Activated CD4-positive, alpha-beta T cell treated with anti-CD3 and anti-CD28 coated beads, Interleukin-2, Interleukin-6, amounts not matched to agents 100 ng/mL and 50 ng/mL, durations not matched to agents 16 hours and 8 hours (primary cell): ENCODE measurements at regions not wholly inside any gene's neighbourhood (a gene's known extent, or its start where the extent isn't known, plus 50 kb on each side); places are given as distances from the start of the nearest gene placed in this dataset.
"Not testable (repeated sequence)": the region's sequence is repeated elsewhere in the genome, so short reads cannot be mapped to it uniquely, and the experiment has no call there.

Experiments used
- DNase-seq: peaks from one replicate; pipeline ENCODE4 v3.0.0-alpha.2; 2020

DNA sequence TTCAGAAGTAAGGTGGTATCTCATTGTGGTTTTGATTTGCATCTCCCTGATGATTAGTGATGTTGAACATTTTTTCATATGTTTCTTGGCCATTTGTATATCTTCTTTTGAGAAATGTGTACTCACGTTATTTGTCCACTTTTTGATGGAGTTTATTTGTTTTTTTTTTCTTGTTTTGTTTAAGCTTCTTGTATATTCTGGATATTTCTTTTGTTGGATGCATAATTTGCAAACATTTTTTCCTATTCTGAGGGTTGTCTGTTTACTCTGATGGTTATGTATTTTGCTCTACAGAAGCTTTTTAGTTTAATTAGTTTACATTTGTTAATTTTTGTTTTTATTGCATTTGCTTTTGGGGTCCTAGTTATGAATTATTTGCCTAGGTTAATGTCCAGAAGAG, 927.4 kb upstream of the LRFN5 start:
- DNase-seq, result no peak

DNA sequence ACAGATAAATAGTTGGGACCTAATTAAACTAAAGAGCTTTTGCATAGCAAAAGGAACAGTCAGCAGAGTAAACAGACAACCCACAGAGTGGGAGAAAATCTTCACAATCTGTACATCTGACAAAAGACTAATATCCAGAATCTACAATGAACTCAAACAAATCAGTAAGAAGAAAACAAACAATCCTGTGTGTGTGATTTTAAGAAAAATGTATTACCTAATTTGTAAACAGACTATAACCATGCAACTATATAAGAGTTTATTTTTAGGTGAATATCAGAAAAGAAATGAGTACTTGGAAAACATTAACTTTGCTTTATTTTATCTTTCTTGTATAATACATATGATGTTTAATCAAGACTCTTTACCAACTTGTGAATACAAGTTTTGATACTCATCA, 929.5 kb upstream of the LRFN5 start:
- not testable (repeated sequence) for DNase-seq

DNA sequence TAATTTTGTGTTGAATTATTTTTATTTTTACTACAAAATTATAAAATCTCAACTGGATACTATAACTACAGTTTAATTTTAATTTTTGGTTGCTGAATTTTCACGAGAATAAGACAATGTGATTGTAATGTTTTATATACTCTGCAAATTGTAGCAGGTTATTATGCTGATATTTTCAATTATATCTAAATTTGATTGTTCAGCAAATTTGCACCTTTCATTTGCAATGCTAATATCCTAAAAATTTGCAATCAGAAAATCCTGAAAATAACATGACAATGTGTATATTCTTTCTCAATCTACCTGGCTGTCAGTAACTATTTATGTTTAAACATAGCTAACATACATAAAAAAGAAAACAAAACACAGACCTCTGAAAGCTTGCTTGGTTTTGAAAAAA, 932.2 kb upstream of the LRFN5 start:
- DNase-seq, result no peak

DNA sequence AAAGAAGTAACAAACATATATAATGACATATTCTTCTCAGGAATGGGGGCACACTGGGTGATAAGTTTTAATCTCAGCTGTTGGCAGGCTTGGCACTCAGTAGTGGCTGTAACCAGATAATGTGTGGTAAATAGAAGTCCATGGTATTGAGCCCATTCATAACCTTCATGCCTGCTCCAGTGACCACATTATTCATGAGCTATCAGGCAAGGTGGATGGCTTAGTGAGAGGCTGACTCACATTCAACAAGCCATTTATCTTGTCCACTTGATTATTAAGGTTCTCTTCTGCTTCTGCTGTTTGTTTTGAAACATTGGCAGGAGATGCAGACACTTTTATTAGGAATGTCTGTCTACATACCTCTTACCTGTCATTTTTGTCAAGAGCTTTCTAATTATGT, 950.4 kb upstream of the LRFN5 start:
- DNase-seq, result no peak

DNA sequence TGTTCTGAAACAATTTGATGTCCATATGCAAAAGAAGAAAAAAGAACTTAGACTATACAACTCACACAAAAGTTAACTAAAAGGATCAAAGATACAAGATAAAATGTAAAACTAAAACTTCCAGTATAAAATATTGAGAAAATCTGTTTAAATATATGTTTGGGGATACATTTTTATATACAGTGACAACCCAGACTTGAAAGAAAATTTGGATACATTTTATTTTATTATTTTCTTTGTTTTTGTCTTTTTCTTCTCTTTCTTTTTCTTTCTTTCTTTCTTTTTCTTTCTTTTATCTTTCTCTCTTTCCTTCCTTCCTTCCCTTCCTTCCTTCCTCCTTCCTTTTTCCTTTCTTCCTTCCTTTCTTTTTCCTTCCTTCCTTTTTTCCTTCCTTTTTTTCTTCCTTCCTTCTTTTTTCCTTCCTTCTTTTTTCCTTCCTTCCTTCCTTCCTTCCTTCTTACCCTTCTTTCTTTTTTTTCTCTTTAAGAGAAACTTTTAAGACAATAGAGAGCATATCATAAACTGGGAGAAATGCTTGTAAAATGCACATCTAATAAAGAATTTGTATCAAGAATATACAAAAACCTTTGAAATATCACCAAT, 954.5 kb upstream of the LRFN5 start:
- DNase-seq, result no peak

DNA sequence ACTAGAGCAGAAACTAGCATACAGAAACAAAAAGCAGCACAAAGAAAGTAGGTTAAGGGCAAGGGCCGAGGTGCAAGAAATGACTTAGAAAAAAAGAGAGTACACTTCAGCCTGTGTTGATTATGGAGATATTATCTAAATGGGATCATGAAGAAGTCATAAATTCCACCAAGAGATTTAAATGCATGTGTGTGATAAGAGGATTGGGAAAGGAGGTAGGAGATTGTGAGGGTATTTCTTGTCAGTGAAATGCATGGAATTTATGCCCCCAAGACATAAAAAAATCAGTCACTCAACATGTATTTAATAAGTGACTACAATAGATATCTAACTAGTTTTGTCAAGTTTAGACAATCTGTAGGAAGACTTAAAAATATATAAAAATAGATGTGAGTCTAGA, 976.2 kb upstream of the LRFN5 start:
- DNase-seq, result no peak

DNA sequence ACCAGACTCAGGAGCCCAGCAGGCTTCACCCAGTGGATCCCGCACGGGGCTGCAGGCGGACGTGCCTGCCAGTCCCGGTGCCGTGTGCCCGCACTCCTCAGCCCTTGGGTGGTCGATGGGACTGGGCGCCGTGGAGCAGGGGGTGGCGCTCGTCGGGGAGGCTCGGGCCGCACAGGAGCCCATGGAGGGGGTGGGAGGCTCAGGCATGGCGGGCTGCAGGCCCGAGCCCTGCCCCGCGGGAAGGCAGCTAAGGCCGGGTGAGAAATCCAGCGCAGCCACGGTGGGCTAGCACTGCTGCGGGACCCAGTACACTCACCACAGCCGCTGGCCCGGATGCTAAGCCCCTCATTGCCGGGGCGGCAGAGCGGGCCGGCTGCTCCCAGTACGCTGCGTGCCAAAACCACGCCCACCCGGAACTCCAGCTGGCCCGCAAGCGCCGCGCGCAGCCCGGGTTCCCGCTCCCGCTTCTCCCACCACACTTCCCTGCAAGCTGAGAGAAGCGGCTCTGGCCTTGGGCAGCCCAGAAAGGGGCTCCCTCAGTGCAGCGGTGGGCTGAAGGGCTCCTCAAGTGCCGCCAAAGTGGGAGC, 977.0 kb upstream of the LRFN5 start:
- DNase-seq, result not testable (repeated sequence)

DNA sequence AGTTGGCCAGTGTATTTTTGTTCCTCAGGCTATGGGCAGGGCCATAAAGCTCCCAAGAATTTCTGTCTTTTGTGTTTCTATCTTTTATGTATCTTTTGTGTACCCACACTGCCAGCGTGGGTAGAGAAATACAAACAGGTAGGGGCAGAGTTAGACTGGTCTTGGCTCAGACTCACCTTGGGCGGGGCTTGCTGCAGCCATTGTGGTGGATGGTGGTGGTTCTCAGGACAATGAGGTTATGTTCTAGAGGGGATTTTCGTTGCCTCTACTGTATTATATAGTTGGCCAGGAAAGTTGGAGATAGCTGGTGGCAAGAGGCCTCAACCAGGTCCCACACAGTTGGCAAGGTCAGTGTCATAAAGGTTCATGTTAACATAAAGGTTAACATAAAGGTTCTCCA, 977.5 kb upstream of the LRFN5 start:
- no peak for DNase-seq

DNA sequence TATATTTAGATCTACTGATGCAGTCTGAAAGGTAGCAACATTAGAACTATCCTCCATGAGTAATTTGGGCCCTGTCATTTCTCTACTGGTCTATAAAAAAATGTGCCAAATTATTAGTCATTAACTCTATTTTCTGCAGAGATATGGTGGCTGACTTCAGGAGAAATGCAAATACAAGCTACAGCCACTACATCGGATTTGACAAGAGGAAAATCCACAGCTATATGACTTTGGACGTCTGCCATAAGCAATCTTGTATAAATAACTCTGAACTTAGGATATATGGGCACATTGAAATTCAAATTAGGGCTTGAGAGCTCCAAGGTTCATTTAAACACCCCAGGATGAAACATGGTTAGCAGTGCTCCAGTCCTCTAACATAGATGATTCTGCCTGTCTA, 983.0 kb upstream of the LRFN5 start:
- no peak for DNase-seq

DNA sequence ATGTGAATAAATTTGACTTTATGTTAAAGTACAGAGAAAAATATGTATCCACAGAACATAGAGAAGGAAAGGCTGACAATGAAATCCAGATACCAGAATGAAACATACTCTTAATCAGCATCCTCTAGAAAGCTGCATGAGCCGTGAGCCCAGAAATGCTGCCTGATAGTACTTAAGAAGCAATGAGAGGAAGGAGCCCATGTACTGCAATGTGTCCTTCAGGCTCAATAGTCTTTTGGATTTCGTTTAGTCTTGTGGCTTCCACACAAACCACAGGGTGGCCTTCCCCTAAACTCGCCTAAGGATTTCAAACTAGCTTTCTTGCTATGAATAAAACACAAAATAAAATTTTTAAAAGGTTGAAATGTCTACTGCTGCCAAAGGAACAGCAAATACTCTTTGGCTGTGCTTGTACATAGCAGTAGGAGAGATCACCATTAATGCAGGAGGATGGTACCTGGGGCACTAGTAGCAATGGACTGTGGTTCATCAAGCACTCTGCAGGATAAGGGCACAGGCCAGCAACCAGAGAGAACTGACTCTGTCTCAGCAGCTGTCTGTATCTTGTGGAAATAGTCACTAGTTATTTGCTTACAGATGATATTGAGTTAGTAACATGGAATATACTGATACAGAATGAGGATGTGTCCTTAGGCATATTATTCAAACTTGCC, 988.3 kb upstream of the LRFN5 start:
- no peak for DNase-seq

DNA sequence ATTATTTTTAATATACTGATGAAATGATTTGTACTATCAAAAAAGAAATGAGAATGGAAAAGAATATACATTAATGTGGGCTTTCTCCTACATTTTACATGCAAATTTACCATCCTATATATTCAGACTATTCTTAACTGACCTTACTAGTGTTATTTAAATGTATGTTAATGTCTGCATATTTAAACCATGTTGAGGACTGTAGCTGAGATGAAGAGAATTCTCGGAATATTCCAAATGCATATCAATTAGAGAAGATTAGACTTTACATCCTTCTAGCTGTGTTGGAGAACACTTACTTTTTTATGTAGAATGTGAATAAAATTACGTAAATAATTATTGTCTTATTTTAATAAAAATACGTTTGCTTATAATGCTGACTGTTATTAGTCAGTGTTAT, 990.1 kb upstream of the LRFN5 start:
- DNase-seq, result no peak

DNA sequence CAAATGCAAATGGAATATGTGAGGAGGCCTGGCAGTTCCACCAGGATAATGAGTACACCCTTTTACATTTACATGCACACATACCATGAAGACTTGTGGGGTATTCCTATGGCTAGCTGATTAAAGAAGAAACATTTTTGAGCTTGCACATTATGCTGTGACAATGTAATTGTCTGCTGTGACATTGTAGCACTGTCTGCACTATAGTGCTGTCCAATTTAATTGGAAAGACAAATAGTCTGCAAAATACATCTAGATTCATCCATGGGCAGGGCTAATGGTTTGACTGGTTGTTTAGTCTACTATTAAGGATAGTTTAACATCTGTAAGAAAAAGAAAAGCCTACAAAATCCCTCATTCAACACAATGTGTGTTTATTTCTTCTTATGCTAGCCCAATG, 1005.6 kb upstream of the LRFN5 start:
- DNase-seq, result no peak

DNA sequence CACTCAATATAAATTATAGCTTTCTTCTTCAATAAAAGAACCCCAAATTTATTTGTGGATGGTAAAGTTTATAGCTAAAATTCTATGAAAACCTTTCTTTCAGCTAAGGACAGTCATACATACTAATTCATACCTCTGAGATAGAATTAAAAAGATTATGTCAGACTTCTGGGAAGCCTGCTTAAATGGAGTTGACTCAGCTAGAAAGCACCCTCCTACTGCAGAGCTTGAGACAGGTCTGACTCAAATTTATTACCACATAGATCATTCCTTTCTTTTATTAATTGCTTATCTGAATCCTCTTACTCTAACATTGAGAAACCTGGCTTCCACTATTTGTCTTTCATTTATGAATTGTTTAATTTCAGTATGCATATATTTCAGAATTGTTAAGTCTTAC, 1007.0 kb upstream of the LRFN5 start:
- DNase-seq, result no peak

DNA sequence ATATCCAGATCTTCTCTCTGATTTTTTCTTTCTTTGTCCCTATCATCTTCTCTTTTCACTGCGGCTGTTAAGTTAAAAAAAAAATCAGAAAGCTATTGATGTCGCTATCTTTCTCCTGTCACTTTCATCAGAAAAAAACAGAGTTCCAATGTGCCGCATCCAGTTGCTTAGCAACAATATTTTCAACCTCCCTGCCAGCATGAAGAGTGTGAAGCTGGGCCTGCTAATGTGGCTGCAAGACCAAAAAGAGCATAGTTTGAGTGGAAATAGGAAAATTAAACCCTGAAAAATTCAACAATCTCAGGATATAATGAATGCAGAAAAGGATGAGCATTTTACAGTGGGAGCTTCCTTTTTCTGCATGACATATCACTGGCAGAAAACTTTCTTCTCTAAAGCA, 1025.4 kb upstream of the LRFN5 start:
- no peak for DNase-seq

DNA sequence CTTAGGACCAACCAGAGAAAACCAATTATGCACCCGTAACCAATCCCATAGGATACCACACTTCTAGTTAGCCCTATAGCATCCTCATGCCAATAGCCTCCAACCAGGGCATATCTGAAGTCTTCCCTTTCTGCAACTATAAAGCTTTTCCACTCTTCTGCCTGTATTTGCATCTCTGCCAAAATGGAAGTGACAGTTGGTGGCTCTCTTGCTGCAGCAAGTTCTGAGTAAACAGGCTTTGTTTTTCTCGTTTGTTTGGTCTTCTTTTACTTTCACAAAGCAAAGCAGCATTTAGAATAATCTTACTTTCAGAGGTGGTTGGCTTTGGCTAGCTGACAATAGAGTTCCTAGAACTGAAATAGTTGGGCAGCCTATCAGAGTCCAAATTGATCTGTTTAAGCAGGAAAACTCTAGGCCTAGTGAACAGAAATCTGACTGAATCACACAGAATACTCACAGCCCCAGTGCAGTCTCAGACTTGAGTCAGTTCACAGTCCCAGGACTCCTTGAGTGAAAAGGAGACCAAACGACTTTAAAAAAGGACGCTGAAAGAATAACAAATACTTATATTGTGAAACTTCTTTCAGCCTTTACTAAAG, 1029.7 kb upstream of the LRFN5 start:
- DNase-seq, result no peak

DNA sequence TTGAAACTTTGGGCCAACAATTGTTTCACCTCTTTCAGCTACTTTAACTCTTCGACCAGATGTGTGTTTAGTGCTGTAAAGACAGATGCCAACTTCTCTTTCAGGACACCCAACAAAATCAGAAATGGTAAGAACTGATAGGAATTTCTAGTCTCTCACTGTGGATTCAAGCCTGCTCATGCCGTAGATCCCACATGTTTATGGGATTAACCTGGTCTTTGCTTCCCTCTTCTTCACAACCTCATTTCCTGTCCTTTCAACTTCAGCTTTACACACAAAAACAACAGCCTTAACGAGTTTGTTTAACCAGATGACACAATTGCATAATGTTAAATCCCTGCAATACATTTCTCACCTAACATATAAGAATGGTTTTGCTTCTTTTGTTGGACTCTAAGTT, 1031.9 kb upstream of the LRFN5 start:
- DNase-seq, result no peak

DNA sequence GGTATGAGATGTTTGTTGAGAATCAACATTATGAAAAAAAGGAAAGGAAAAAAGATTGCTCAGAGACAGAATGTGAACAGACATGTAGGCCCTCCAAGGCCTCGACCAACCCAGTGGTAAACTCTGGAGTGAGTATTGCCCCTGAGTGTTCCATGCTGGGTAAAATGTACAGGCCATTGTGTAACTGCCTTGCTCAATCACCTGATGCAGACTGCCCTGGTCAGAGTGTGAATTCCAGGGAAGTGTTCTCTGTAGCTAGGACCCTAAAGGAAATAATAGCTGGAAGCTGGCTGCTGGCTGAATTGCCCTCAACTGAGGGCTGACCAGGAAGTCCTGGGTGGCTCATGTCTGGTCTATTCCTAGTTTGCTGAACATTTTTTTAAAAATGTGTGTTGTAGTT, 1081.4 kb upstream of the LRFN5 start:
- no peak for DNase-seq

DNA sequence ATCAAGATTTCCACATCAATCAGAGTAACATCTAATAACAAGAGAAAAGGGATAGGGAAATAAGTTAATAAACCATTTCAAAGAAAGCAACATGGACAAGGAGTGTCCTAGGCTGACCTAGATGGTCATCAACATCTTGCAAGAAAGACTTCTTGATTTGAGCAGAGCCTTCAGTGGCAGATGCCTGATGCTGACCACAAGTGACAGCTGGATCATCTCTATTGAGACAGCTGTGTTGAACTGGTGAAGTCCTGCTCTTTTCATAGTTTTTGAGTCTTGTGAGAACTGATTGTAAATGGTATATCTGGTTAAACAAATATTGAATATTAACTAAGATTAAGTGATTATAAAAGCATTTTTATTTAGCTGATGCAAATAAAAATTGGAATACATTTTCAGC, 1083.6 kb upstream of the LRFN5 start:
- no peak for DNase-seq

DNA sequence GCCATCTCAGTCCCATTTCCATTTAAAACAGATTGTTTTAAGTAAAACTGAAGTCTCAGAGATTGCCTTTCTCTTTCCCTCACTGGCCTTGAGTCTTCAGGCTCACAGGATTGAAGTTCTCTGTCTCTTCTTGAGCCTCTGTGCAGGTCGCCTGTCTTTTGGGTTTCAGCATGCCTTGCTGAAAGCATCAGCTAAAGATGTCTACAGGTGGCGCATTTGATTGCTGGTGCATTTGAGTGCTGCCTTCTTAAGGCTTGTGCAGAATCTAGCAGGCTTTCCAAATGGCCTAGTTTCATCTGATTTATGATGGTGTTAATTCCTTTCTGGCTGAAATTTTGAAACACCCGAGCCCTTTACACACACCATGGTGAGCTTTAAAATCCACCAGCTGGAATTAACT, 1062.2 kb upstream of the FBXO33 start:
- DNase-seq, result no peak

DNA sequence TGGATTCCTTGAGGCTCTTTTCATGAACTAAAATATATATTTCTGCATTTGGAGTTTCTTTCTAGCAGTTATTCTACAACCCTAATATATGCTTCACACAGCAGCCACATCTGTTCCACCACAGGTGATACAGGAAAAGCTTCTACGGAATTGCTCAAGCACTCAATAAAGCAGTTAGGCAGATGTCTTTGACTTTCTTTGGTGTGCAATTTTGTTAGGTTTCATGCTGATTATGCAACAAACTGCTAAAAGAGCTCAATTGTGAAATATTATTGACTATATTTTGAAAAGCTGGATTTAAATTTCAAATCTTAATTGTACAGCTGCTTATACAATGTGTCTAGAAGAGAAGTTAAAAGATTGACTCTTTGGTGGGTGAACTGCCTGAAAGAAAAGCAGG, 1055.6 kb upstream of the FBXO33 start:
- DNase-seq, result no peak

DNA sequence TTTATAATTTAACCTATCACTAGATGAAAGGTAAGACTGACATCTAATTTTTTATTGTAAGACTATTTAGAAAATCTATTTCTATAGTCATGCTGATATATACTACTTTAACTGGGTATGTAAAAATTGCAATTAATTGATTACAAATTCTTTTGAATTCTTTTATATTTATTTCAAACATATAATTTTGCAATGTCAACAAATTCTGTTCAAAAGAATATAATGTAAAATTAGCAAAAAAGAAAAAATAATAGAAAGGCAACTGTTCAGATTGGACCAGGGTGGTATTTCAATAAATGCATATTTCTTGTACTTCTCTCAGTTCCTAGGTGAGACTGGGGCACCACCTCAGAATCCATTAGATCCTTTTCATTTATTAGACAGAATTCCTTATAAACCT, 1053.5 kb upstream of the FBXO33 start:
- DNase-seq, result no peak

DNA sequence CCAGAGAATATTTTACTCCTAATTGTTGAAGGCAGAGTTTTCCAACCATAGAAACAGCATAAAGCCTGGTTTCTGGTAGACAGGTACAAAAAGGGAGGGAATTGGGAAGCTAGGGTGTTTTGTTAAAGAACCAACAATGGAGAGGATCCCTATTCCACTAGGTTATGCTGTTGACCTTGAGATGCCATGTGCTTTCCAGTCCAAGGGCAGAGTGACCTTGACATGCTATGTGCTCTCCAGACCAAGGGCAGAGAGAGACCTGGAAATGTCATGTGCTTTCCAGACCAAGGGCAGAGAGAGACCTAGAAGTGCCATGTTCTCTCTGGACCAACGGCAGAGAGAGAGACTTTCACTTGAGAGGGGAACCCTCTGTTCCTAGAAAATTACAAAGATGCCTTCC, 1043.8 kb upstream of the FBXO33 start:
- no peak for DNase-seq

DNA sequence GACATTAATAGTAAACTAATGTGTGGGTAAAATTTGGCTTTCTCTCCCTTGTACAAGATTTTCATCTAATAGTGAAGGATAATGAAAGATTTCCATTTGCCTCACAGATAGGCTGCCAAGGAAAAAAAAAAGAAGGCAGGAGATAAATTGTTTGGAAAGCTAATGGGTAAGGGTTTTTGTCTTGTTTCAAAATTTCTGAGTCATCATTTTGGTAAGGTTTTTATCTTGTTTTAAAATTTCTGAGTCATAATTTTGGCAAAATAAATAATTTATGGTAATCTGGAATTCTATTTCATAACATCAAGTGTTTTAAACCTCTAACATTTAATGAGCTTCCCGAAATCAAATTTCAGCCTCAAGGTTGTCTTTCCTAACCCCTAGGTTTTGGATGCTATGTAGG, 1035.7 kb upstream of the FBXO33 start:
- no peak for DNase-seq

DNA sequence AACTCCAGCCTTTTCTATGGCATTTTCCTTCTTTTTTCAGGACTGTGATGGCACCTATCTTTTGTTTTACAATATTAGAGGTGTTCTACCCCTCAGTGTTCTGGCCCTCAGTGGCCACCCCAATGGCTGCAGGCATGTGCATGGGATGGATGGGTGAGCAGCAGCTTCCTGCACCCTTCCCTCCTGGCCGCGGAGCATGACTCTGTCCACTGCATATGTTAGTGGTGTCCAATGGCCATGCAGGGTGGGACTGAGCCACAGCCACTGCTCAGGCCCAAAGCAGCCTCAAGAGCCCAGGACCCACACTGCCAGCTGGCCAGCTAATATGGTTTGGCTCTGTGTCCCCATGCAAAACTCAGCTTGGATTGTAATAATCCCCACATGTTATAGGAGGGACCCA, 1032.3 kb upstream of the FBXO33 start:
- no peak for DNase-seq

DNA sequence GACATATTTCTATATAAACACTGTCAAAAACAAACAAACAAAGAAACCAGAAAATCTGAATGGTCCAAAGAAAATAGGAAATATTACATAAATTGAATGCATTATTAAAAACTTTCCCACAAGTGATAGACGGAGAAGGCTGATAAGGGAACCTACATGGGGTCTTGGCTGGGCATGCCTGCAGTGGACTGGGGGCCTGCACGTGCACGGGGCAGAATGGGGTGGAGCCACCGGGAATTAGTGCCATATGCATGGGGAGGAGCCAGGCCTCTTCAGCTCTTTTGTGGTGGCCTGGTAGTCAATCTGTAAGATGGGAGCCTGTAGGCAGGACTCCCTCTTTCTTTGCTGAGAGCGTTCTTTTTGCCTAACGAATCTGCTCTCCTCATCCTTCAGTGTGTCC, 1031.7 kb upstream of the FBXO33 start:
- no peak for DNase-seq
